ENCODE measurements at regions not wholly inside any gene's neighbourhood (a gene's known extent, or its start where the extent isn't known, plus 50 kb on each side); places are given as distances from the start of the nearest gene placed in this dataset.

- no peak for DNase-seq (ENCODE audit: low read depth)
Observed at GRCh38 chr20:48571949-48572847, 255.6 kb downstream of the PREX1 start.

GRCh38 chr20:48569679-48570078 lies 258.1 kb downstream of the PREX1 start:
- DNase-seq (ENCODE audit: low read depth) = no peak

DNA sequence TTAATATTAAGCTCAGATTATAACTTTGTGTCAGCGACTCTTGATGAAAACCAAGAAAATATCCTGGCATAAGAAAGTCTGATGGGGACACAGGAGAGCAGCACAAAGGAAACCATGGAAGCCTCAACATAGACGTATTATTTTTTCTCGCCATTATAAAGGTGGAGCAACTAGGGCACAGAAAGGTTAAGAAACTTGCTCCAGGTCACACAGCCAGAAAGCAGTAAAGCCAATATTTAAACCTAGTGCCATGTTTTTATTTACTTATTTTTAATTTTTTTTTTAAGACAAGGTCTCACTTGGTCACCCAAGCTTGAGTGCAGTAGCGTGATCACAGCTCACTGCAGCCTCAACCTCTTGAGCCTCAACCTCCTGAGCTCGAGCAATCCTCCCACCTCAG lies 259.3 kb downstream of the PREX1 start:
- no peak for DNase-seq (ENCODE audit: low read depth)

DNA sequence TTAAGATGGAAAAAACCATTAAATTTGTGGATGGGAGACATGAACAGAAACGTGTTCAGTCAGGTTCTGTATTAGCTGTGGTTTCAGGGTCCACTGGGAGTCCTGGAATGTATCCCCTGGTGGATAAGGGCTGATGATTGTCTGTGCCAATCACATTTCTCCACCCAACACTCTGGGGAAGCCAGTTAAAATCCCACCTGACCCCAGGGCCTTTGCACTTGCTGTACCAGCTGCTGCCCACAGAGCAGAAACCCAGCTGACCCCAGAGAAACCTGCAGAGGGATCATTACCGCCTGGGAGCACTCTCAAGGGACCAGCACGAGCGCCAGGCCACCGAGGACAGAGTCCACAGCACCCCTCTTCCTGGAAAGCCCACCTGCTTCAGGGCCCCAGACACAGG lies 260.7 kb downstream of the PREX1 start:
- DNase-seq (ENCODE audit: low read depth) = no peak

DNA sequence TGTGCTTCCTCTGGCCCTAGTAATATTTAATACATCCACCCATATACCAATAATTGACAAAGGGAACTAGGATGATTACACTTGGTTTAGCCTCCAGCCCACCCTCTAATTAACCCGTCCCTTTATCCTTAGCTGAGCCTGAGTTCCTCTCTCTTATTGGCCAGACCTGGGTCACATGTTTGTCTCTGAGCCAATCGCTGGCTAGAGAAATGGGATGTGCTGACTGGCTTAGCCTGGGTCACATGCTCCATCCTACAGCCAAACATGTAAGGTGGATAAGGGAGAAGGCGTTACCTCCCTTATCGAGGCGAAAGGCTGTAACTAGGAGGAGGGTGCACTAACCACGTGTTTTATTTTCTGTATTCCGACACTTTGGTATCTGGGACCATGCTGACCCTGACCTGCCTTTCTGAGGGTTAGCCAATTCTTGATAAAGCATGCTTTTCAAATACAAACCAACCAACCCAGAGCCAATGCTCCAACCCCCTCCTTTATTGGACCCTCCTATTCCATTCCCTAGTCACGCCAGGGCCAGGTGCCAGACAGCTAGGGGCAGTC lies 262.7 kb downstream of the PREX1 start:
- no peak for DNase-seq (ENCODE audit: low read depth)

DNA sequence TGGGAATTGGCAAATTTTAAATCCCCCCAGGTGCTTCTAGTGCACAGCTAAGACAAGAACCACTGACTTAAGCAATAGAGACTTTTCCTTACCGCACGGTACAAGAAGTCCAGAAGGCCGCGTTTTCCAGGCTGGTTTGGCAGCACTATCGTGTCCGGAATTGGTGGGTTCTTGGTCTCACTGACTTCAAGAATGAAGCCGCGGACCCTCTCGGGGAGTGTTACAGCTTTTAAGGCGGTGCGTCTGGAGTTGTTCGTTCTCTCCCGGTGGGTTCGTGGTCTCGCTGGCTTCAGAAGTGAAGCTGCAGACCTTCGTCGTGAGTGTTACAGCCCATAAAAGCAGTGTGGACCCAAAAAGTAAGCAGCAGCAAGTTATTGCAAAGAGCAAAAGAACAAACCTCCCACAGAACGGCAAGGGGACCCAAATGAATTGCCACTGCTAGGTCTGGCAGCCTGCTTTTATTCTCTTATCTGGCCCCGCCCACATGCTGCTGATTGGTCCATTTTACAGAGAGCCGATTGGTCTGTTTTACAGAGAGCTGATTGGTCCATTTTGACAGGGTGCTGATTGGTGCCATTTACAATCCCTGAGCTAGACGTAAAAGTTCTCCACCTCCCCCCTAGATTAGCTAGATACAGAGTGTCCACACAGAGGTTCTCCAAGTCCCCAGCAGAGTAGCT lies 264.5 kb downstream of the PREX1 start:
- no peak for DNase-seq (ENCODE audit: low read depth)

DNA sequence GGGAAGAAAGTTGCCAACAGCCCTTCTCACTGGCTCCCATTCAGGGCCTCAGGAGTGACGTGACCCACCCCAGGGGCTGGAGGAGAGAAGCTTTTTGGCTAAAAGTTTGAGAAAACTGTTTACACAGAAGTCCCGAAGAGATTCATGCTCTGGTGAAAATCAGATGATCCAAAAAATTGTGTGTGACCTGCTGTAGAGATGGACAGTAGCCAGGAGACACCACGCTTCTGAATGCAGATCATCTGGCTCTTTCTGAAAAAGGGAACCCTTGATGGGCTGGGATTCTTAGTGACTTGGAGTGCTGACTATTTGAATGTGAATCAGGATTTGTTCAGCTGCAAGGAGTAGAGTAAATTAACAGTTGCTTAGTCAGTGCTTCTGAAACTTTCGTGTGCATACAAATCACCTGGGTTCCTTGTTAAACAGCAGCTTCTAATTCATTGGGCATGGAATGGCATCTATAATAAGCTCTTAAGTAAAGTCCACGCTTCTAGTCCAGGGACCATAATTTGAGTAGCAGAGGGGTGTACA lies 265.1 kb downstream of the PREX1 start:
- DNase-seq (ENCODE audit: low read depth) = peak; percentile 2

DNA sequence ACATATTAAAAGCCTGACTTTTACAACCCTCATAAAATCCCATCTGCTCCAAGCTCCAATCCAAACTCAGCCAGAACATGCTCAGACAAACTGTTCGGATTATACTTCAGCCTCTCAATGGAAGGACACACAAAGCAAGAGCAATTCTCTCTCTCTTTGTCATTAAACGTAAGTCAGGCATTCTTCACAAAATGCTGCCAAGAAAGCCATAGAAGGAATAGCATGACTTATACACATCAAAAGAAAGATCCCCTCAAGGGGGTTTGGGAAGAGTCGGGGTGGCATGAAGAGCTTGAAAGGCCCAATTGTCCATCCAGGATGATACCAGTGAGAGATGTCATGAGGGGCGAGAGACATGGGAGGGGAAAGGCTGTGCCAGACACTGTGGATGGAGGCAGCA lies 268.9 kb downstream of the PREX1 start:
- no peak for DNase-seq (ENCODE audit: low read depth)

DNA sequence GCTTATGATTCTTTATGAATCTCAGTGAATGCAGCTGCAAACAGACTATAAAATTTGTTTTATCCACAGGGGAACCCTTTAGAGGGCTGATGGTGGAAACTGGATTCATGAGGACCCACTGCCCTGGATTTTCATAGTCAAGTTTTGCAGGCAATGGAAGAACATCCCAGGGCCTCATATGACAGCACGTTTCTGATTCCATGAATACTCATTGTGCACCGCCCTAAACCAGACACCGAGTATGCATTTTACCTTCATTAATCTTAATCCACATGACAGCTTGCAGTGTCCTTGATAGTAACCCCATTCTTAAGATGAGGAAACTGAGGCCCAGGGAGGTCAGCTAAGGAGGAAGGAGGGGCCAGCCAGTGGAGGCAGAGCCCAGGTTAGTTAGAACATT lies 270.4 kb downstream of the PREX1 start:
- no peak for DNase-seq (ENCODE audit: low read depth)

GRCh38 chr20:48556956-48557355 lies 270.8 kb downstream of the PREX1 start:
- DNase-seq (ENCODE audit: low read depth) = no peak

DNA sequence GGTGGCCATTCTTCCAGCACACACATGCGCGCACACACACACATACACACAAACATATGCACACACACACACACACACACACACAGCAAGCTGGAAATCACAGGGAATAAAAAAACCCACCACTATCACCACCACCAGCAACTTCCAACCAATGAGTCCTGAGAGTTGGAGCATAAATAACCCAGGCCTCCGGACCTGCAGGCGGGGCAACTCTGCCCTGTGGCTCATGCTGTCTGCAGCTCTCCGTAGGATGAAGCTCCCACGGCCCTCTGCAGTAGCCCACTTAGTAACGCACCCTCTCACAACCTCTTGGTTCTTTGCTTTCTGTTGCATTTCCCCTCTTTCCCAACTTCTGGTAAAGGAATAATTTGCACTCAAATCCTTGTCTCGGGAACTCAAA lies 275.2 kb downstream of the PREX1 start:
- no peak for DNase-seq (ENCODE audit: low read depth)

- no peak for DNase-seq (ENCODE audit: low read depth)
Observed at GRCh38 chr20:48550814-48551213, 277.0 kb downstream of the PREX1 start.

DNA sequence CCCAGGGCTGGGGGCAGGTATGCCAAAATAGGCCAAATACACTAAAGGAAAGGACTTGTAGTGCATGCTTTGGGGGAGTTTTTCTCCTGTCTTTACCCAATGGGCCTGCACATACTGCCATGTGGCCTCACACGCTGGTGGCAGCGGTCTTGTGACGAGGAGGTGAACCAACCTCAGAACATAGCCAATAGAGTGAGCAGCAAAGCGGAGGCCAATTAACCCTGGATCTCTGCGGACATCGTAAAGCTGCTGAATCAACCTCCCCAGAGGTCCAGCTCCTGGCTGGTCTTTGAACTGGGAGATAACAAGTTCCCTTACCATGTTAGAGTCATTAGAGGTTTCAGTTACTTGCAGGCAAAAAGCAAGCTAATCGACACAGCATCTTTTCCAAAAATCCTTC lies 280.1 kb downstream of the PREX1 start:
- DNase-seq (ENCODE audit: low read depth) = no peak

DNA sequence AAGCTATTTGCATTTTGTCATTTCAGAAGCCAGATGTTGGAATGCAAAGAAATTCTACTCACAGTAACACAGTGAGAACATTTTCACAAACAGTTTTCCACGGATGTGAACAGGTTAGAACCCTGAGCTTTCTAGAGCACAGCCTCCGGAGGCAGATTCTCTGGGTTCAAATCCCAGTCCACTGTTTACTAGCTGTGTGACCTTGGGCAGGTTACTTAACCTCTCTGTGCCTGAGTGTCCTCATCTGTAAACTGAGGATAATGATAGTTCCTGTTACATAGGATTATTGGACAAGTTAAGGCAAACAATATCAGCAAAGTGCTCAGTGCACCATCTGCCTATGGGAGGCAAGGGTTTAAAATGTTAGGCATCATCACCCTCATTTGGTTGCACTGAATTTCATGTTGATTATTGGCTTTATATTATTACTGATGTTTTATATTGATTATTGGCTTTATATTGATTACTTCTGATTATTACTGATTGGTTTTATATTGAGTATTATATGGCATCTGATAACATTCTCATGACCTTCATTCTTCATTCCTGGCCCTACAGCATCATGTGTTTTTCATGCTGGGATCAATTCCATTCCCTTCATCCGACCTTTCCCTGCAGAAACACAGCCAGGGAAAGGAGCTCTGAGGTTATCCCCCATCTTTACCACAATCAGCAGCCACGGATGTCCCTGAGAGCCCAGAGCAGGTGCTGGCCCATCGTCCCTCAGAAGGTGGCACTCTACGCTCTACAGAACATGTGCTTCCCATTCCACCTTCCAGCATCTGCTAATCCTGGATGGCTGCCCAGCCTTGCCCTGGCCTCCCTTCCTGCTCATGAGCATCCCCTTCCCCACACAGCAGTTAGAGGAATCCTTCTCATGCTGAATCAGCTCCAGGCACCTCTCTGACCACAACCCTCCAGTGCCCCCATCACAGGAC lies 283.1 kb downstream of the PREX1 start:
- no peak for DNase-seq (ENCODE audit: low read depth)

DNA sequence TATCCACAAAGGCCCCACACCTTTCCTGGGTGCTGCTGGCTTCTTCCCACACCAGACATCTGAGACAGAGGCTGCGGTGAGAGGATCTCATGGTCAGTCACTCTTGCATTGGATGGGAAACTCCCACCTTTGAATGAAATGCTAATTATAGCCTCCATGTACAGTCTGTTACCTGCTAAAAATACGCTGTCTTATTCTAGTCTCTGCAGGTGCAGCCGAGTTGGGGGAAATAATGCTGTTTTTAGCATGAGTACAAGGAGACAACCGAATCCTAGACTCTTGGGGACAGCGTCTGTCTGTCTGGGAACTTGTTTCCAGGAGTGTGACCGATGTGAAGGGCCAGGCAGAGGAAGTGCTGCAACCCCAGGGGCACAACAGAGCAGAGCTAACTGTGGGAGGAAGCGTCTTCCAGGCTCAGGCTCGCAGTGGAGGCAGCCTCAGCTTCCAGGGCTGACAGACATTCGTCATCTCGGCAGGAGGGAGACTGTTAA lies 286.2 kb downstream of the PREX1 start:
- no peak for DNase-seq (ENCODE audit: low read depth)

- DNase-seq (ENCODE audit: low read depth) = no peak
Observed at GRCh38 chr20:48538856-48539255, 288.9 kb downstream of the PREX1 start.

GRCh38 chr20:48538058-48538825 lies 289.6 kb downstream of the PREX1 start:
- no peak for DNase-seq (ENCODE audit: low read depth)

GRCh38 chr20:48536206-48536605 lies 291.6 kb downstream of the PREX1 start:
- no peak for DNase-seq (ENCODE audit: low read depth)

DNA sequence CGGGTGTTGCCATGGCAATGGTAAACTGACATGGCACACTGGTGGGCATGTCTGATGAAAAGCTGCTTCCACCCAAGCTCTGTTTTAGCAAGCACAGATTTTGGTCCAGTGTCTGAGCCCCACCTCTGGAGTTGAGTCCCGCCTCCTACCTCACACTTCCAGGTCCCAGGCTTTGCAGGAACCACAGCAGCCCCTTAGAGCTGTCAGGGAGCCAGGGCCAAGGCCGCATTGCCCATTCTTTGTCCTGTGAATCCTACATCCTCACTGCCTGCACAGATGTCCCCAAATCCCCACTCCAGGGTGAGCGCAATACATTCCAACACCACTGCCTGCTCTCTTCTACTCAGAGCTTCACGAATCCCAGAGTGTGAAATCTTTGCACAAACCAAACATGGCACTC lies 292.2 kb downstream of the PREX1 start:
- DNase-seq (ENCODE audit: low read depth) = no peak

DNA sequence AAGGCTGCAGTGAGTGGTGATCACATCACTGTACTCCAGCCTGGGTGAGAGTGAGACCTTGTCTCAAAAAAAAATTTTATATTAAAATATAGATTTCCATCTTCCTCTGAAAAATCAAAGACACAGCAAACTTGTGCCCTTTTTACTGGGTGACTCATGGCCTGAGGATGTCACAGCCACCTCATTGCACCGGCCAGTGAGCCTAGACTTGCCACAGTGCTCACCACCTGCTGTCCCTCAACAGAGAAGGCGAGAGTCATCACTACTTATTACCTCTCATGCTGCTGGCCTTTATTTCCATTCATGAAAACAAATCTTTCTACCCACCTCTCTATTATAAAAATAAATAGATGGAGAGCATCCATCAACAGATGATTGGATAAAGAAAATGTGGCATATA lies 295.8 kb downstream of the PREX1 start:
- DNase-seq (ENCODE audit: low read depth) = no peak

DNA sequence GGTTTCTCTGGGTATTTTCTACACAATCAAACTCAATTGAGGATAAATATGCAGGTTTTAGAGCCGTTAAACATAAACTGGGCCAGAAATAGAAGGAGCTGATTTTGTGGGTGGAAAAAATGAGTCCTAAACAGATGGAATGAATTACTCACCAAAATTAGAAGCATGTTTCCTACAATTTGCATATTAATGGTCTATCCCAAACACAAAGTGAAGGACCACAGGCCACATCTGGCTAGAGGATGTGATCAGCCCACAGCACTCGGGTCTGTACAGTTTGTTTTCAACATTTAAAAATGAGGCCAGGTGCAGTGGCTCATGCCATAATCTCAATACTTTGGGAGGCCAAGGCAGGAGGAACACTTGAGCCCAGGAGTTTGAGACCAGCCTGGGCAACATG lies 296.3 kb downstream of the PREX1 start:
- DNase-seq (ENCODE audit: low read depth) = no peak

Measured in forelimb muscle (tissue), 1 donor.